IMR-90 (cell line): ENCODE measurements at regions not wholly inside any gene's neighbourhood (a gene's known extent, or its start where the extent isn't known, plus 50 kb on each side); places are given as distances from the start of the nearest gene placed in this dataset.

Source experiments
- ATAC-seq: fragments of 200-7000 bp; cut with Tn5 transposase; 2 replicates; pipeline ENCODE4 v1.9.1; 2020; ENCODE audit warnings: low read depth, mild to moderate bottlenecking, moderate library complexity
- BruUV-seq: library from RNA; stranded (reverse); fragments of 400-500 nt; replicated peaks from 2 replicates; lab custom pipeline; 2021; lab: Mats Ljungman, UMichigan
- CTCF ChIA-PET: fragments of 300-600 bp; formaldehyde crosslinking; extraction: SDS; loops from one replicate; lab custom pipeline; 2021; ENCODE audit warnings: antibody characterized with exemption; lab: Yijun Ruan, JAX
- POLR2A ChIA-PET: fragments of 300-600 bp; sonication (Branson Sonifier 250); formaldehyde crosslinking; loops from one replicate; lab custom pipeline; 2022; ENCODE audit warnings: antibody characterized with exemption; ENCODE audit not compliant: unreplicated experiment; lab: Charles Lee
- DNase-seq: peaks from one replicate; pipeline ENCODE4 v3.0.0; 2013
- H2AFZ ChIP-seq: replicated peaks from 2 replicates; pipeline ENCODE3; 2013; ENCODE audit warnings: low read length, mild to moderate bottlenecking; ENCODE audit not compliant: poor library complexity
- H2AK5ac ChIP-seq: 2 replicates; pipeline ENCODE4 v1.6.1; 2013; ENCODE audit warnings: low read depth, low read length, inconsistent platforms
- H2AK9ac ChIP-seq: replicated peaks from 2 replicates; pipeline ENCODE3; 2013; ENCODE audit warnings: mild to moderate bottlenecking, low read depth, low read length, moderate library complexity; ENCODE audit not compliant: poor library complexity
- H2BK120ac ChIP-seq: 2 replicates; pipeline ENCODE4 v1.6.1; 2013; ENCODE audit warnings: low read depth, low read length, inconsistent platforms
- H2BK15ac ChIP-seq: 3 replicates; pipeline ENCODE4 v1.6.1; 2013; ENCODE audit warnings: low read depth, low read length, inconsistent platforms
- H2BK20ac ChIP-seq: 2 replicates; pipeline ENCODE4 v1.6.1; 2013; ENCODE audit warnings: low read depth, mild to moderate bottlenecking, inconsistent platforms, low read length, moderate library complexity
- H2BK5ac ChIP-seq: 2 replicates; pipeline ENCODE4 v1.6.1; 2013; ENCODE audit warnings: mild to moderate bottlenecking, low read depth, low read length, inconsistent platforms; ENCODE audit not compliant: poor library complexity, severe bottlenecking
- H3K14ac ChIP-seq: replicated peaks from 2 replicates; pipeline ENCODE4 v1.6.1; 2013; ENCODE audit warnings: low read depth, low read length, inconsistent platforms
- H3K18ac ChIP-seq: 2 replicates; pipeline ENCODE4 v1.6.1; 2013; ENCODE audit warnings: low read depth, low read length, control low read depth
- H3K23ac ChIP-seq: 2 replicates; pipeline ENCODE4 v1.6.1; 2013; ENCODE audit warnings: low read depth, low read length, inconsistent platforms
- H3K27ac ChIP-seq: 2 replicates; pipeline ENCODE4 v1.5.1; 2013; ENCODE audit warnings: mild to moderate bottlenecking, control low read depth, low read length; ENCODE audit not compliant: insufficient read depth
- H3K27me3 ChIP-seq: 2 replicates; pipeline ENCODE4 v1.6.1; 2013; ENCODE audit warnings: low read length; ENCODE audit not compliant: control insufficient read depth, insufficient read depth
- H3K36me3 ChIP-seq: 2 replicates; pipeline ENCODE4 v1.6.1; 2013; ENCODE audit warnings: low read length, mixed read lengths; ENCODE audit not compliant: control insufficient read depth, insufficient read depth
- H3K4ac ChIP-seq: 2 replicates; pipeline ENCODE4 v1.6.1; 2013; ENCODE audit warnings: low read depth, low read length, inconsistent platforms
- H3K4me1 ChIP-seq: 2 replicates; pipeline ENCODE4 v1.6.1; 2013; ENCODE audit warnings: low read length, mixed read lengths; ENCODE audit not compliant: control insufficient read depth, insufficient read depth
- H3K4me2 ChIP-seq: 2 replicates; pipeline ENCODE4 v1.6.1; 2013; ENCODE audit warnings: low read depth, mild to moderate bottlenecking, control low read depth, low read length, moderate library complexity
- H3K4me3 ChIP-seq: 2 replicates; pipeline ENCODE4 v1.5.1; 2013; ENCODE audit warnings: low read depth, mild to moderate bottlenecking, control low read depth, low read length, moderate library complexity; ENCODE audit not compliant: insufficient read depth
- H3K56ac ChIP-seq: 2 replicates; pipeline ENCODE4 v1.6.1; 2013; ENCODE audit warnings: low read length, inconsistent platforms; ENCODE audit not compliant: insufficient read depth; ENCODE audit errors: extremely low read depth
- H3K79me1 ChIP-seq, 2 experiments: 2 replicates each; pipeline ENCODE4 v1.6.1; 2013; ENCODE audit warnings: low read length in 2 of 2, inconsistent platforms in 1 of 2, low read depth in 1 of 2
- H3K9ac ChIP-seq: 2 replicates; pipeline ENCODE4 v1.6.1; 2013; ENCODE audit warnings: low read depth, low read length, control low read depth
- H3K9me1 ChIP-seq: 2 replicates; pipeline ENCODE4 v1.6.1; 2013; ENCODE audit warnings: low read length, inconsistent platforms; ENCODE audit not compliant: insufficient read depth
- H3K9me3 ChIP-seq: 2 replicates; pipeline ENCODE4 v1.6.1; 2013; ENCODE audit warnings: low read length; ENCODE audit not compliant: control insufficient read depth, insufficient read depth
- H4K20me1 ChIP-seq: 2 replicates; pipeline ENCODE4 v1.6.1; 2013; ENCODE audit warnings: low read length, inconsistent platforms; ENCODE audit not compliant: insufficient read depth
- H4K5ac ChIP-seq: 2 replicates; pipeline ENCODE4 v1.6.1; 2013; ENCODE audit warnings: mild to moderate bottlenecking, low read depth, low read length, control low read depth
- H4K8ac ChIP-seq, 2 experiments: 2 replicates each; pipeline ENCODE4 v1.6.1; 2013; ENCODE audit warnings: low read depth in 2 of 2, low read length in 2 of 2, control low read depth in 1 of 2, inconsistent platforms in 1 of 2
- H4K91ac ChIP-seq: 2 replicates; pipeline ENCODE4 v1.6.1; 2013; ENCODE audit warnings: low read depth, low read length, inconsistent platforms; ENCODE audit not compliant: insufficient read depth
- CEBPB ChIP-seq: IDR thresholded peaks from 2 replicates; pipeline ENCODE4 v1.6.1; 2012; ENCODE audit warnings: low read depth, low read length, improper control_type of control experiment
- CHD1 ChIP-seq: IDR thresholded peaks from 2 replicates; pipeline ENCODE4 v1.6.1; 2012; ENCODE audit warnings: low read depth, low read length, improper control_type of control experiment
- CTCF ChIP-seq: conservative IDR thresholded peaks from 2 replicates; pipeline ENCODE4 v1.5.1; 2012; ENCODE audit warnings: mild to moderate bottlenecking, low read depth, low read length, improper control_type of control experiment
- ELK1 ChIP-seq: fragments of 150-350 bp; IDR thresholded peaks from 2 replicates; pipeline ENCODE4 v1.6.1; 2016; ENCODE audit warnings: low read depth, mild to moderate bottlenecking, low read length, moderate library complexity, borderline replicate concordance
- FOS ChIP-seq: fragments of 150-350 bp; IDR thresholded peaks from 2 replicates; pipeline ENCODE4 v1.6.1; 2016; ENCODE audit warnings: low read depth, low read length
- MAFK ChIP-seq: IDR thresholded peaks from 2 replicates; pipeline ENCODE4 v1.6.1; 2012; ENCODE audit warnings: low read depth, low read length, improper control_type of control experiment
- MAZ ChIP-seq: IDR thresholded peaks from 2 replicates; pipeline ENCODE4 v1.6.1; 2012; ENCODE audit warnings: low read depth, mild to moderate bottlenecking, low read length, improper control_type of control experiment, moderate library complexity, borderline replicate concordance
- MXI1 ChIP-seq: IDR thresholded peaks from 2 replicates; pipeline ENCODE4 v1.6.1; 2012; ENCODE audit warnings: low read depth, mild to moderate bottlenecking, low read length, moderate library complexity, borderline replicate concordance
- NFE2L2 ChIP-seq: fragments of 150-350 bp; IDR thresholded peaks from 2 replicates; pipeline ENCODE4 v1.6.1; 2016; ENCODE audit warnings: low read depth, mild to moderate bottlenecking, low read length
- POLR2A ChIP-seq: IDR thresholded peaks from 2 replicates; pipeline ENCODE4 v1.6.1; 2012; ENCODE audit warnings: mild to moderate bottlenecking, low read depth, low read length
- RAD21 ChIP-seq: IDR thresholded peaks from 2 replicates; pipeline ENCODE4 v1.6.1; 2012; ENCODE audit warnings: low read length, improper control_type of control experiment
- RCOR1 ChIP-seq: IDR thresholded peaks from 2 replicates; pipeline ENCODE4 v1.6.1; 2012; ENCODE audit warnings: mild to moderate bottlenecking, low read length, improper control_type of control experiment; ENCODE audit not compliant: insufficient replicate concordance
- RFX5 ChIP-seq: IDR thresholded peaks from 2 replicates; pipeline ENCODE4 v1.8.0; 2012; ENCODE audit warnings: low read depth, mild to moderate bottlenecking, low read length, moderate library complexity
- SMC3 ChIP-seq: fragments of 150-350 bp; IDR thresholded peaks from 2 replicates; pipeline ENCODE4 v1.6.1; 2016; ENCODE audit warnings: low read depth, mild to moderate bottlenecking, antibody characterized with exemption, low read length, moderate library complexity
- USF2 ChIP-seq: fragments of 150-350 bp; IDR thresholded peaks from 2 replicates; pipeline ENCODE4 v1.6.1; 2017; ENCODE audit warnings: mild to moderate bottlenecking, antibody characterized with exemption, low read length, low read depth
- WGBS, 2 experiments: methylation state at CpG; one replicate each; pipeline versions ENCODE4 v1.1.5 to v1.1.7; 2013; ENCODE audit warnings: missing lambda C conversion rate in 2 of 2; ENCODE audit not compliant: insufficient read length in 1 of 2; ENCODE audit errors: extremely low coverage in 2 of 2; 5-methylcytosine and 5-hydroxymethylcytosine counted together
- dilution Hi-C: fragments of 300-500 bp; cut with HindIII; formaldehyde crosslinking; loops from one replicate; pipeline ENCODE4 v1.14.3; 2018; ENCODE audit warnings: low sequenced_read_pairs; ENCODE audit not compliant: unreplicated experiment
- in situ Hi-C: fragments of 300-500 bp; cut with MboI; formaldehyde crosslinking; loops from 3 replicates; pipeline ENCODE4 v1.14.3; 2019; ENCODE audit warnings: low sequenced_read_pairs, inconsistent platforms, mixed read lengths
- intact Hi-C: fragments of 100-400 bp; cut with micrococcal nuclease; formaldehyde crosslinking; loops from 2 replicates; pipeline ENCODE4 v1.10.0; 2022

- intact Hi-C loops: no loop called here
Observed at GRCh38 chr6:87901613-87902012, 146.0 kb upstream of the SPACA1 start.

More at GRCh38 chr6:87901613-87902012, 146.0 kb upstream of the SPACA1 start:
- peaks cover 12% of the 10 kb centered on the region for H3K27me3 ChIP-seq
- no peak overlapping the region for H2BK5ac ChIP-seq
- H4K8ac ChIP-seq: no peak overlapping the region
- H3K4me2 ChIP-seq: no peak overlapping the region
- H2BK120ac ChIP-seq: no peak overlapping the region
- no peaks in the 10 kb centered on the region for H3K9me3 ChIP-seq
- H2AK5ac ChIP-seq: no peak overlapping the region
- H3K36me3 ChIP-seq: no peaks in the 10 kb centered on the region
- H3K23ac ChIP-seq: no peak overlapping the region
- ATAC-seq: no peak
- H3K56ac ChIP-seq: no peak overlapping the region
- no peaks in the 10 kb centered on the region for H3K79me1 ChIP-seq
- H3K18ac ChIP-seq: no peak overlapping the region
- DNase-seq: no peak
- H2AFZ ChIP-seq: no peak overlapping the region
- no peak overlapping the region for H3K14ac ChIP-seq
- H3K9me1 ChIP-seq: no peaks in the 10 kb centered on the region
- dilution Hi-C loops: no loop called here
- no peak overlapping the region for H3K27ac ChIP-seq
- no TSS peak for BruUV-seq
- ChIA-PET CTCF (no interaction called here), POLR2A (no interaction called here)
- no peaks in the 10 kb centered on the region for H3K4me1 ChIP-seq
- no peak overlapping the region for H3K9ac ChIP-seq
- H3K4me3 ChIP-seq: no peak overlapping the region
- no peak overlapping the region for H4K91ac ChIP-seq
- H2BK15ac ChIP-seq: no peak overlapping the region
- no CpG with 5 or more reads among the region's 1 CpG for WGBS, 2 experiments
- no peak overlapping the region for H3K4ac ChIP-seq
- TF ChIP-seq CEBPB: no peak
- no peak for TF ChIP-seq NFE2L2
- no peak for TF ChIP-seq CTCF
- TF ChIP-seq MAFK: no peak
- no peak for TF ChIP-seq RFX5
- no peak for TF ChIP-seq CHD1
- TF ChIP-seq ELK1: no peak
- no peak for TF ChIP-seq POLR2A
- TF ChIP-seq FOS: no peak
- TF ChIP-seq RAD21: no peak
- no peak for TF ChIP-seq SMC3
- TF ChIP-seq MXI1: no peak
- TF ChIP-seq USF2: no peak
- no peak for TF ChIP-seq RCOR1
- no peak for TF ChIP-seq MAZ
- H4K20me1 ChIP-seq: no peaks in the 10 kb centered on the region
- no peak overlapping the region for H2BK20ac ChIP-seq
- no peak overlapping the region for H4K5ac ChIP-seq
- no peak overlapping the region for H2AK9ac ChIP-seq
- in situ Hi-C loops: no loop called here
